H1 (cell line): ENCODE measurements at regions not wholly inside any gene's neighbourhood (a gene's known extent, or its start where the extent isn't known, plus 50 kb on each side); places are given as distances from the start of the nearest gene placed in this dataset.

ENCODE experiments used
- CTCF ChIA-PET: fragments of 300-600 bp; sonication (Branson Sonifier 250); formaldehyde crosslinking; loops from one replicate; lab custom pipeline; 2021; ENCODE audit not compliant: partially characterized antibody; lab: Charles Lee
- POLR2A ChIA-PET: fragments of 300-600 bp; sonication (Branson Sonifier 250); formaldehyde crosslinking; loops from one replicate; lab custom pipeline; 2021; ENCODE audit warnings: inconsistent platforms; ENCODE audit not compliant: partially characterized antibody; lab: Charles Lee
- DNase-seq, 2 experiments: peaks; one replicate each; pipeline versions ENCODE4 v3.0.0 to v3.0.0-alpha.2; 2010 to 2022; ENCODE audit warnings: low spot score in 2 of 2, low read depth in 1 of 2, mixed read lengths in 1 of 2
- FAIRE-seq: peaks from 2 replicates; lab custom pipeline; 2011; peaks lifted over from hg19 to GRCh38; lab: Jason Lieb, UNC
- H2AFZ ChIP-seq: 2 replicates; pipeline ENCODE4 v1.8.1; 2012; ENCODE audit warnings: low read length, inconsistent platforms
- H2AK5ac ChIP-seq: 2 replicates; pipeline ENCODE4 v1.6.1; 2013; ENCODE audit warnings: low read depth, low read length
- H2BK120ac ChIP-seq: replicated peaks from 2 replicates; pipeline ENCODE3; 2013; ENCODE audit warnings: low read depth, low read length, inconsistent platforms
- H2BK12ac ChIP-seq: 2 replicates; pipeline ENCODE4 v1.6.1; 2013; ENCODE audit warnings: low read depth, low read length
- H2BK15ac ChIP-seq: 2 replicates; pipeline ENCODE4 v1.6.1; 2013; ENCODE audit warnings: low read length
- H2BK20ac ChIP-seq: 2 replicates; pipeline ENCODE4 v1.6.1; 2013; ENCODE audit warnings: low read length
- H2BK5ac ChIP-seq: 2 replicates; pipeline ENCODE4 v1.6.1; 2013; ENCODE audit warnings: low read depth, low read length
- H3K14ac ChIP-seq: 2 replicates; pipeline ENCODE4 v1.6.1; 2013; ENCODE audit warnings: inconsistent platforms; ENCODE audit not compliant: insufficient read length
- H3K18ac ChIP-seq: 2 replicates; pipeline ENCODE4 v1.6.1; 2013; ENCODE audit warnings: low read length; ENCODE audit errors: extremely low read depth
- H3K23ac ChIP-seq: 2 replicates; pipeline ENCODE4 v1.6.1; 2013; ENCODE audit warnings: inconsistent platforms; ENCODE audit not compliant: insufficient read length
- H3K23me2 ChIP-seq: 2 replicates; pipeline ENCODE4 v1.6.1; 2013; ENCODE audit warnings: low read depth, low read length
- H3K27ac ChIP-seq: 2 replicates; pipeline ENCODE4 v1.6.1; 2011; ENCODE audit warnings: low read depth, low read length, inconsistent platforms
- H3K27me3 ChIP-seq, 4 experiments: replicated peaks in 1 of 4; 1 replicate in 1 of 4; 2 replicates in 3 of 4; pipeline versions ENCODE4 v1.6.1 to v1.8.1; 2011 to 2013; ENCODE audit warnings: low read length in 3 of 4, mild to moderate bottlenecking in 3 of 4, inconsistent platforms in 2 of 4, mixed read lengths in 2 of 4, moderate library complexity in 1 of 4; ENCODE audit not compliant: control insufficient read depth in 3 of 4, insufficient read depth in 3 of 4; ENCODE audit errors: extremely low read depth in 1 of 4
- H3K36me3 ChIP-seq, 4 experiments: 2 replicates each; pipeline versions ENCODE4 v1.6.1 to v1.8.1; 2011 to 2013; ENCODE audit warnings: mild to moderate bottlenecking in 4 of 4, low read length in 3 of 4, moderate library complexity in 2 of 4, control low read depth in 1 of 4, inconsistent platforms in 1 of 4; ENCODE audit not compliant: insufficient read depth in 4 of 4, control insufficient read depth in 2 of 4
- H3K4ac ChIP-seq: replicated peaks from 2 replicates; pipeline ENCODE3; 2013; ENCODE audit warnings: low read length, low read depth, mixed read lengths, inconsistent platforms; ENCODE audit not compliant: insufficient read length
- H3K4me1 ChIP-seq, 4 experiments: replicated peaks in 1 of 4; 1 replicate in 1 of 4; 2 replicates in 3 of 4; pipeline versions ENCODE4 v1.6.1 to v1.8.1; 2011 to 2013; ENCODE audit warnings: low read length in 3 of 4, inconsistent platforms in 2 of 4, mixed read lengths in 1 of 4; ENCODE audit not compliant: insufficient read depth in 4 of 4, control insufficient read depth in 3 of 4
- H3K4me2 ChIP-seq, 2 experiments: 2 replicates each; pipeline versions ENCODE4 v1.6.1 to v1.8.1; 2011 to 2013; ENCODE audit warnings: low read depth in 2 of 2, low read length in 2 of 2, control low read depth in 1 of 2, inconsistent platforms in 1 of 2, mild to moderate bottlenecking in 1 of 2; ENCODE audit not compliant: insufficient read depth in 1 of 2
- H3K4me3 ChIP-seq, 4 experiments: fragments of 200-600, 300-600 bp in 1 of 4; sonication (generic), shearing (Covaris generic), sonication (Bioruptor Twin) in 1 of 4; 2 replicates each; pipeline versions ENCODE4 v1.5.1 to v1.8.1; 2011 to 2016; ENCODE audit warnings: low read length in 4 of 4, low read depth in 3 of 4, control low read depth in 2 of 4, inconsistent platforms in 2 of 4, mild to moderate bottlenecking in 2 of 4, mixed read lengths in 1 of 4, moderate library complexity in 1 of 4; ENCODE audit not compliant: insufficient read depth in 2 of 4; ENCODE audit errors: extremely low read depth in 1 of 4
- H3K56ac ChIP-seq: replicated peaks from 2 replicates; pipeline ENCODE3; 2013; ENCODE audit warnings: low read depth, mild to moderate bottlenecking, mixed read lengths, low read length, inconsistent platforms; ENCODE audit not compliant: insufficient read length
- H3K79me1 ChIP-seq: 2 replicates; pipeline ENCODE4 v1.6.1; 2013; ENCODE audit warnings: low read depth, low read length, control low read depth
- H3K79me2 ChIP-seq, 2 experiments: 2 replicates each; pipeline versions ENCODE4 v1.6.1 to v1.8.1; 2012 to 2013; ENCODE audit warnings: low read length in 2 of 2, mild to moderate bottlenecking in 2 of 2, inconsistent platforms in 1 of 2; ENCODE audit not compliant: insufficient read depth in 2 of 2, control insufficient read depth in 1 of 2
- H3K9ac ChIP-seq, 4 experiments: replicated peaks in 1 of 4; 1 replicate in 1 of 4; 2 replicates in 3 of 4; pipeline versions ENCODE4 v1.6.1 to v1.8.1; 2011 to 2013; ENCODE audit warnings: low read depth in 3 of 4, low read length in 3 of 4, control low read depth in 2 of 4, mild to moderate bottlenecking in 2 of 4, moderate library complexity in 2 of 4, inconsistent platforms in 1 of 4; ENCODE audit errors: extremely low read depth in 1 of 4
- H3K9me3 ChIP-seq, 2 experiments: 2 replicates each; pipeline versions ENCODE4 v1.6.1 to v1.8.1; 2012 to 2013; ENCODE audit warnings: mild to moderate bottlenecking in 2 of 2, moderate library complexity in 2 of 2, control low read depth in 1 of 2, inconsistent platforms in 1 of 2, low read depth in 1 of 2, low read length in 1 of 2, mixed read lengths in 1 of 2; ENCODE audit not compliant: insufficient read depth in 2 of 2
- H4K20me1 ChIP-seq, 2 experiments: replicated peaks in 1 of 2; 2 replicates each; pipeline versions ENCODE3 to v1.8.1; 2011 to 2013; ENCODE audit warnings: inconsistent platforms in 2 of 2, low read length in 2 of 2, mild to moderate bottlenecking in 1 of 2; ENCODE audit not compliant: insufficient read depth in 2 of 2, control insufficient read depth in 1 of 2
- H4K5ac ChIP-seq: 2 replicates; pipeline ENCODE4 v1.6.1; 2013; ENCODE audit warnings: low read length, low read depth, mixed read lengths, inconsistent platforms; ENCODE audit not compliant: insufficient read length
- H4K8ac ChIP-seq: 2 replicates; pipeline ENCODE4 v1.8.0; 2013; ENCODE audit warnings: mild to moderate bottlenecking, moderate library complexity, low read length, inconsistent platforms; ENCODE audit not compliant: insufficient read depth; ENCODE audit errors: extremely low read depth
- H4K91ac ChIP-seq: replicated peaks from 2 replicates; pipeline ENCODE3; 2013; ENCODE audit warnings: low read length, mixed read lengths, inconsistent platforms; ENCODE audit not compliant: insufficient read length
- EZH2 ChIP-seq: fragments of 200-600 bp; sonication (generic); IDR thresholded peaks from 2 replicates; pipeline ENCODE4 v1.7.1; 2012; ENCODE audit warnings: low read depth, mild to moderate bottlenecking, moderate library complexity, low read length, inconsistent platforms; ENCODE audit not compliant: severe bottlenecking
- JUN ChIP-seq: IDR thresholded peaks from 2 replicates; pipeline ENCODE4 v1.6.1; 2011; ENCODE audit warnings: low read depth, mild to moderate bottlenecking, improper control_type of control experiment, low read length
- SP1 ChIP-seq: IDR thresholded peaks from 2 replicates; pipeline ENCODE4 v1.6.1; 2011; ENCODE audit warnings: low read depth, low read length
- TCF12 ChIP-seq: IDR thresholded peaks from 2 replicates; pipeline ENCODE4 v1.6.1; 2011; ENCODE audit warnings: low read depth, mild to moderate bottlenecking, low read length
- WGBS, 2 experiments: shearing (Covaris generic) in 1 of 2; methylation state at CpG; one replicate each; pipeline versions ENCODE4 v1.1.6 to v1.1.7; 2013 to 2015; ENCODE audit warnings: low lambda C conversion rate in 2 of 2, mixed read lengths in 2 of 2, inconsistent platforms in 1 of 2, low coverage in 1 of 2, missing lambda C conversion rate in 1 of 2; ENCODE audit not compliant: insufficient replicate concordance in 2 of 2, insufficient coverage in 1 of 2, insufficient read length in 1 of 2; ENCODE audit errors: extremely low coverage in 1 of 2, missing lambda C conversion rate in 1 of 2; 5-methylcytosine and 5-hydroxymethylcytosine counted together
- TF ChIP-seq, protein P1 (sequence below): IDR thresholded peaks from 2 replicates; pipeline ENCODE4 v1.6.1; 2012; ENCODE audit warnings: inconsistent platforms

DNA sequence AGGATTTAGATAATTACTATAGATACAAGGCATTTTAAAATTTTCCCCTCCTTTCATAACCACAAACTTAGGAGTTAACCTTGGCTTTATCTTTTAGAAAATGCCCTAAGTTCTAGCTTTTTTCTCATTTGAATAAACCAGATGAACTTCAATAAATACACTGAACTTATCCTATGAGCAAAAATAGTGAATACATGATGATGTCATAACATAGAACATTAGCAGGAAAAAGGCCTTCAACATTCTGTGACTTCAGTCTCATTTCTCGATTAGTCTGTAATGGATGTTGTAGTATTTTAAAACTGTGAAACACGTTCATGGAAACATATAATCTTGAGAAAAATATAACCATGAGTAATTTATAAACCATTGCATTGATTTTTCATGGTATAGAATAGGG, 550.7 kb downstream of the PKHD1 start:
- no peak overlapping the region for H2AFZ ChIP-seq
- no peaks in the 10 kb centered on the region for H3K79me1 ChIP-seq
- H2BK12ac ChIP-seq, result no peak overlapping the region
- no peak overlapping the region for H3K23ac ChIP-seq
- H3K4me1 ChIP-seq, result peaks cover 0 to 4% (median 2%) of the 10 kb centered on the region in 4 experiments; a peak in 1 of 7 replicates
- TF ChIP-seq TCF12 (no peak), SP1 (no peak), JUN (no peak), EZH2 (no peak)
- TF ChIP-seq, protein P1, sequence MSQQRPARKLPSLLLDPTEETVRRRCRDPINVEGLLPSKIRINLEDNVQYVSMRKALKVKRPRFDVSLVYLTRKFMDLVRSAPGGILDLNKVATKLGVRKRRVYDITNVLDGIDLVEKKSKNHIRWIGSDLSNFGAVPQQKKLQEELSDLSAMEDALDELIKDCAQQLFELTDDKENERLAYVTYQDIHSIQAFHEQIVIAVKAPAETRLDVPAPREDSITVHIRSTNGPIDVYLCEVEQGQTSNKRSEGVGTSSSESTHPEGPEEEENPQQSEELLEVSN, result no peak
- H3K79me2 ChIP-seq, result no peaks in the 10 kb centered on the region
- H3K27ac ChIP-seq, result no peak overlapping the region
- no peaks in the 10 kb centered on the region for H3K27me3 ChIP-seq
- no peak overlapping the region for H2BK5ac ChIP-seq
- H2BK15ac ChIP-seq, result no peak overlapping the region
- DNase-seq (no peak), FAIRE-seq (no peak)
- H4K8ac ChIP-seq, result no peak overlapping the region
- H3K9me3 ChIP-seq, result no peaks in the 10 kb centered on the region
- no peak overlapping the region for H2BK20ac ChIP-seq
- H3K4ac ChIP-seq, result no peak overlapping the region
- H4K20me1 ChIP-seq, result no peaks in the 10 kb centered on the region
- no peak overlapping the region for H2AK5ac ChIP-seq
- WGBS, 2 experiments, result 84% methylated on average over 2 of the region's 2 CpGs; no CpG with 5 or more reads in 1 of the 2 experiments
- H3K4me3 ChIP-seq, result no peak overlapping the region
- H3K9ac ChIP-seq, result no peak overlapping the region
- no peak overlapping the region for H3K4me2 ChIP-seq
- H4K91ac ChIP-seq, result no peak overlapping the region
- H2BK120ac ChIP-seq, result no peak overlapping the region
- no peak overlapping the region for H3K14ac ChIP-seq
- CTCF ChIA-PET, result no interaction called here
- no peak overlapping the region for H4K5ac ChIP-seq
- POLR2A ChIA-PET, result no interaction called here
- H3K56ac ChIP-seq, result no peak overlapping the region
- no peaks in the 10 kb centered on the region for H3K36me3 ChIP-seq
- H3K23me2 ChIP-seq, result no peaks in the 10 kb centered on the region
- no peak overlapping the region for H3K18ac ChIP-seq
